Right lung (tissue), 2 donors: ENCODE measurements at regions not wholly inside any gene's neighbourhood (a gene's known extent, or its start where the extent isn't known, plus 50 kb on each side); places are given as distances from the start of the nearest gene placed in this dataset.
"Not testable (repeated sequence)": the region's sequence is repeated elsewhere in the genome, so short reads cannot be mapped to it uniquely, and the experiment has no call there.

Experiments
- DNase-seq, 2 donors: peaks; one replicate each; pipeline ENCODE4 v3.0.0-alpha.2; 2013

DNA sequence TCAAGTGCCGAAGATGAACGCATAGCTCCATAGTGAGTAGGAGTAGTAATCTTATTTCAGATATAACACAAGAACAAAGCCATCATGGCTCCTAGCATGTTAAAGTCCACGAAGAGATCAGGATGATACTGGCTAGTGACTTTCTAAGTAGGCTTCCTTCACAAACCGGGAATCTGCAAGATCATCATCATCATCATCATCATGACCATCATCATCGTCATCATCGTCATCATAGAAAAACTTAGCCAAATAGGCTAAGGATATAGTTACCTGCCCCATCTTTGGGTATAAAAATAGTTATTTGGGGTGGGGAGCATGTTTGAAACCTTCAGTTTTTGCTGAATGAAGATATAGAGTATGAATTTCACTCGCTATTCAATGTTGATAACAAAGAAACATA, 57.9 kb downstream of the PYDC2 start:
- DNase-seq = no peak

DNA sequence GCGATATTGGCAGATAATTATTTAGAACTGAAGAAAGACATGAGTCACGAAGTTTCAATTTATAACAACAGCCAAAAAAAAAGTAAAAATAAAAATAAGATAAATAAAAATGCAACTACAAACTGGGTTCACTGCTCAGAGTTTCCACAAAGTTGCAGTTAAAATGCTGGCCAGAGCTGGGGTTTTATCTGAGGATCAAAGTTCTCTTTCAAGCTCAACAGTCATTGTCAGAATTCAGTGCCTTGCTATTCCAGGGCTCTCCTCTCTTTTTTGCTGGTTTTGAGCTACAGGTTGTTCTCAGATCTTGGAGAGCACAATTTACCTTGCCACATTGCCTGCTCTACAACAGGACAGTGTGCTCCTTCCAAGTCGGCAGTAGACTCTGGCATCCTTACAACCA, 60.1 kb downstream of the PYDC2 start:
- no peak for DNase-seq

DNA sequence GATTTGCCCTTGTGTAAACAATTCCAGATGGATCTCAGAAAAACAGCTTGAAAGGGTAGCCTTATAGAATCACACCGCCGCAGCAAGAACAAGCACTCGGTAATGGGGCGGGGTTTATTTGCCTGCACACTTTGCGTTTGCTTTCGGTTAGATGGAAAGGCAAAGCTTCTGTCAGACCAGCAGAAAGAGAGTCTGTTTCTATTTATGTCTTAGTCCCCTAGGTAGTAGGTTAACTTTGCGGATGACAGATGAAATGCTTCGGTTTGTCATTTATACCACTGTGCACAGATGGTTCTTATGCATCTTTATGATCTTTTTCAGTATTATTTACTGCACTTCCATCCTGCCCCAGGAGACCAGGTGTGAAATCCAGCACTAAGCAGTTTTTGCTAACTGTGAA, 62.2 kb downstream of the PYDC2 start:
- no peak for DNase-seq

DNA sequence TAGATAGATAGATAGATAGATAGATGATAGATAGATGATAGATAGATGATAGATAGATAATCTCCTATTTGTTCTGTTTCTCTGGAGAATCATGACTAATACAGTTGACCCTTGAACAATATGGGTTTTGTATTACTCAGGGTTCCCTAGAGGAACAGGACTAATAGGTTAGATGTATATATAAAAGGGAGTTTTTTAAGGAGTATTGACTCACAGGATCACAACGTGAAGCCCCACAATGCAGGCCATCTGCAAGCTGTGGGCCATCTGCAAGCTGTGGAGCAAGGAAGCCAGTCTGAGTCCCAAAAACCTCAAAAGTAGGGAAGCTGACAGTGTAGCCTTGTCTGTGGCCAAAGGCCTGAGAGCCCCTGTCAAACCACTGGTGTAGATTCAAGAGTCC, 67.6 kb downstream of the PYDC2 start:
- no peak for DNase-seq

DNA sequence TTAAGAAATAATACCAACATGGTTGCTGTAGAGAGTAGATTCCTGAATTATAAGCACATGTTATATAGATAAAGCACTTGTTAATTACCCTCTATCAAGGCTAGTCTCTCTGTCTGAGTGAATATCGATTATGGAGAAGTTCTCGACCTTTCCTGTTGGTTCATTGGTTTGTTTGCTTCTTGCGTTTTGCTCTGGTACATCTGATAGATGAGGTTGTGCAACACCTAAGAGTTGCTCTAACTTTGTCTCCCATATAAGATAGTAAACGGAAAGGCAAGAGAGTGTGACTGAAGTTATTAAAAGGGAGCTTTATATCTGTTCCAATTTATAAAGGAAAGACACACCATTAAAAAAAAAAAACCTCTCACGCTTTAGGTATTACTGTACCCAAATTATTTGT, 69.0 kb downstream of the PYDC2 start:
- no peak for DNase-seq

DNA sequence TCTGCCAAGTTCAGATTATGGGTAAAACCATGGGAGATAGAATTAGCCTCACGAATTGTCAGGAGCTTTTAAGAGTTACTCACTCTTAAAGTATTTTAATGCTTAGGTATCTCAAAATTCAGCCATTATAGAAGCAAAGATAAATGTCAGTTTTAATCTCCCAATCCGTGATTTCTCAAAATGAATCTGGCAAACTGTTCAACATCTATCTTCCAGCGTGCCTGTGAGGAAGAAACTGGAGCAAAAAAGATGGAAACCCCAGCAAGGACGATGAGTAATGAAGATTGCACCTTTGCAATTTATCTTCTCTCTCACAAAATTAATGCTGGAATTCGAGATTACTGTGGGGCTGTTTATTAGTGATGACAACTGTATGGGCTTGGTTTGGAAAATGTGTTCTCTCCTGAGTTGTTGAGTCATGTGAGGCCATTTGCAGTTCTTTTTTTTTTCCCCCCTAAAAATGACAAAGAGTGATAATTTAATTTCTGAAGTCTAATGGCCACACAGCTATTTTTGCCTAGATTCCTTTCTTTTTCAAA, 70.5 kb downstream of the PYDC2 start:
- no peak for DNase-seq

DNA sequence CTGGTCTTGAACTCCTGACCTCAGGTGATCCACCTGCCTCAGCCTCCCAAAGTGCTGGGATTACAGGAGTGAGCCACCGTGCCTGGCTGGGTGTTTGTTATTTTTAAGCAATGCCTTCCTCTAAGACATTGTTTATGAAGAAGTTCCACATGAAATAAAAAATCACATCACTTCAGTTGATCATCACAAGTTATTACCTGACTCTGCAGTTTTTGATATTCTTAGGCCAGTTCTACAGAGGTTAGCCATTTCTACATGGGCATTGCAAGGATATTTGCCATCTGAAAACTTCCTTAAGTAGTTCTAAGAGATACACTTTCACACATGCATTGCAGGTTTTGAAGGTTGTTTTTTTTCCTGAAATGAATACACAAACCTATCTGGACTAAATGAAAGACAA, 82.1 kb downstream of the PYDC2 start:
- DNase-seq = no peak

DNA sequence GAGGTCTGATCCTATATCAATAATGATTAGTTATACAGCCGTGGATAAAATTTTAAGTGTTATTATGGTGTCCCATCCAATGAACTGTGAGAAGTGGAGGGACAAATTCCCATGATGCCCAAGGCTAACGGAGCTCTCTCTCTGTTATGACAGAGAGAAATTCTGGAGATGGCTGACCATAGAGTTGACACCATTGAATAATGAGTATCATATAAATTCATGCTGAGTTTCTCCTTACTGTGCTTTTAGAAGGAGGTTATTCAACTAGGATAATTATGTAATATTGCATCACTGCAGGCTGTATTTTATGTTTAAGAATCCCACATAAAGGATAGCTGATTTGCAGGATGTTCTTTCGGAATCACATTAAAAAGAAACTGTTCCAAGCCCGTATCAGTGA, 82.9 kb downstream of the PYDC2 start:
- no peak for DNase-seq

DNA sequence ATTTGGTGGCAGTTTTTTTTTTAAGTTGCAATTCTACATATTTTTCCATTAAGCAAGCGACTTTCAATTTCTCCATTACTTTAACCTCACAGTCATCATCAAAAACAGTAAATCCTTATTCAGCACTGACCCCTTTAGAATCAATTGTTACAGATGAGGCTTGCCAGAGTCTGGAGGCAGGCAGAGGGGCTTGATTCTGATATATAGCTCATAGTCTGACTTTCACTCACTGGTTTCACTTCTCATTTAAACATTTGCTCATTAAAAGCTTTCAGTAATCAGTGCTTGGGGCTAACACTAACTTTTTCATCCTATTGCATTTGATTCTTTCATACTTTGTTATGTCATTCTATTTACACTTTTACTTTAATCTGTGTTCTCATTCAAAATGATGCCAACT, 88.4 kb downstream of the PYDC2 start:
- DNase-seq = no peak

DNA sequence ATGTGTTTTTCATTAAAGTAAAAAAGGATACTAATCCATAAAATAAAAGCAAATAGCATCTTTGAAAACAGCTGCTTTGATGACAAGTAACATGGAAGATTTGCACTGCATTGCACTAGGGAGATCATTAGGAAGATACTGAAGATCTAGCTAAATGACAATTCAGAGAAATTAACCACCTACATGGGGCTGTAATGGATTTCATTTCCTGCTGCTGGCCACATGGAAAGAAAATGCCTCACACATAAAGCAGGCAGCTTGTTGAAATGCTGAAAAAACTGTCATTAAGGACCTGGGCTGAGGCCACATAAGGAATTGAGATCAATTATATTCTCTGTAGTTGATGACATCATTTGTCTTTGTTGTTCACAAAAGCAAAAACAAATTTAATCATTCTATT, 94.1 kb downstream of the PYDC2 start:
- no peak for DNase-seq

DNA sequence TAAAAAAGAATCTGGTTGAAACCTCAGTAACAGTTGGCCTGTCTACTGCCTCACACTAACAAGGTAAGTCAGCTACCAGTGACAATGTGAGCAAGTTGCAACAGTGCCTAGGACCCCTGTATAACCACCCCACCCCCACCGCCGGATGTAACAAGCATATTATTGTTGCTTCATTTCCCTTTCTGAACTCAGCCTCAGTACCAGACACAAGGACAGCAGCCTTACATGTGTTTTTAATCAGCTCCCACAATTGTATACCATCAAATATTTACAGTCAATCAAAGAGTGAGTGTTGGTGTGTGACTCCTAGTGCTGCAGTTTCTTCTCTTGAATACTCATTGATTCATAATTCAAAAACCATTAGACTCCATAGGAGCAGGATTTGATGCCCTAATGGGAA, 96.4 kb downstream of the PYDC2 start:
- no peak for DNase-seq

DNA sequence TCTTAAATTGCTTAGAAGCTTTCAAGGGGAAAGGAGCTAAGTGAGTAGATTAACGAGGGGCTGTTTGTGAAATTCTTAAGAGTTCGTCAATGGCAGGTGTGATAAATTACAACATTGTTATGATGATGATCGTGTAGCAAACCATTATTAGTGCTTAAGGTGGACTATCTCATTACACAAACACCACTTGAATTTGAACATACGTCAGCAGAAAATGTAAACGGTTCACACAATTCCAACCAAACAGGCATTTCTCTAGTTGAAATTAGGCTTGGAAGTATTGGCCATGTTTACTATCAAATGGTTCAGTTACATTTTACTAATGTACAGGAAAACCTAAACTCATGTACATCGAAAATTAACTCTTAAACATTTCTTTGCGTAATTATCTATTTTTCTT, 102.8 kb downstream of the PYDC2 start:
- no peak for DNase-seq

DNA sequence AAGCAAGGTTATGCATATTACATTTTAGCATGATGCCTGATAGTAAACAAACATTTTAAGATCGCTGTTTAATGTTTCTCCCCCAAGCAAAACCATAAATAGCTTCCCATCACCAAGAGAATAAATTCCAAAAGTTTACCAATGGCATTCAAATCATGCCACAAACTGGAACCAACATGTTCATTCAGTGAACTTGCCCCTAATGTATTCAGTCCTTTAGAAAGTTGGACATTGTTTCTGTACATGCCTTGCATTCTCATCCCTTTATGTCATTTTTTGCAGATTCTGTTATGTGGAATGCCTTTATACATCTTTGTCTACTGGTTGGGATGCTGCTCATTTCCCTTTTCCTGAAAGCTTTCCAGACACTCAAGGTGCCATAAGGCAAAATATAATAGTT, 105.5 kb downstream of the PYDC2 start:
- no peak for DNase-seq

DNA sequence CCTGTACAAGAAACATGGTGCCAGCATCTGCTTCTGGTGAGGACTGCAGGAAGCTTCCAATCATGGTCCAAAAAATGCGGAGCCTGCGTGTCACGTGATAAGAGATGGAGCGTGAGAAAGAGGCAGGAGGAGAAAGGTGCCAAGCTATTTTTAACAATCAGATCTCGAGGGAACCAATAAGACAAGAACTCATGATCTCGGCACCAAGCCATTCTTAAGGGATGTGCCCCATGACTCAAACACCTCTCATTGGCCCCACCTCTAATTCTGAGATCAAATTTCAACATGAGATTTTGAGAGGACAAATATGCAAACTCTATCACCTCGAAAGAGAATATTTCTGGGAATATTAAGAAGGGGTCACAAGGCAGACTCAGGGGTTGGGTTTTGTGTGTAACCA, 107.2 kb downstream of the PYDC2 start:
- no peak for DNase-seq

DNA sequence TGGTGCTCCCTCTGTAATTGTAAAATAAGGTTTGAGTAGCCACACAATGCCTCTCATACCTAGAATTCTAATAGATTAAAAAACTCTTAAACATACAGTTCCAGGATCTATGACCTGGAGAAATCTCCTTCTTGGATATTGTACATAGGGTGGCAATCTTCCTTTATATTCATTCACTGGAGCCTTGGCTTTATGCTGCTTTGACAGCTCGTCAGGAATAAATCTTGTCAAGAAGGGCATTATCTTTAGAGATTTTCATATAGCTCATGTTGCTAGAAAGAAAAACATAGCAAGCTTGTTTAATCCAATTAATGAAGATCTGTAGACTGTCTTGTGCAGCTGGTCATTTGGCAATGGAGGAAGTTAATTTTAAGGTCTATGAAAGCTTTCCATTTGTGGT, 131.1 kb downstream of the PYDC2 start:
- DNase-seq = peak in 1 of 2 donors; percentile 4

DNA sequence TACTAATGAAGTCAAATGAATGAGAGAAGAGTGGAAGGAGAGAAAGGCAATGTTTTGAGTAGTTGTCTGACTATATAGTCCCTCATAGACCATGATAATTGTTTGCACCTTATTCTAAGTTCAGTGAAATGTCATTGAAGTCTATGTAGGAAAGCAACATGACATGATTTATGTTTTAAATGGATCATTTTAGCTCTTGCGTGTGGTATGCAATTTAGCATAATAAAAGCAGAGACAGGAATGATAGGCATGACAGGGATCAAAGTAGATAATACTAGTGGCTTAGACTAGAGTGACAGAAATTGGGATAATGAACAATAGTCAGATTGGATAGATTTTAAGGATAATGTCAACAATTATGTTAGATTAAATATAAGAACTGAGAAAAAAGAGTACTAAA, 132.5 kb downstream of the PYDC2 start:
- no peak for DNase-seq

DNA sequence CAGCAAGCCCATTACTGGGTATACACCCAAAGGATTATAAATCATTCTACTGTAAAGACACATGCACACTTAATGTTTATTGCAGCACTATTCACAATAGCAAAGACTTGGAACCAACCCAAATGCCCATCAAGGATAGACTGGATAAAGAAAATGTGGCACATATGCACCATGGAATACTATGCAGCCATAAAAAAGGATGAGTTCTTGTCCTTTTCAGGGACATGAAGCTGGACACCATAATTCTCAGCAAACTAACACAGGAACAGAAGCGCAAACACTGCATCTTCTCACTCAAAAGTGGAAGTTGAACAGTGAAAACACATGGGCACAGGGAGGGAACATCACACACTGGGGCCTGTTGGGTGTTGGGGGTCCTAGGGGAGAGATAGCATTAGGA, 154.5 kb downstream of the PYDC2 start:
- DNase-seq = not testable (repeated sequence)

DNA sequence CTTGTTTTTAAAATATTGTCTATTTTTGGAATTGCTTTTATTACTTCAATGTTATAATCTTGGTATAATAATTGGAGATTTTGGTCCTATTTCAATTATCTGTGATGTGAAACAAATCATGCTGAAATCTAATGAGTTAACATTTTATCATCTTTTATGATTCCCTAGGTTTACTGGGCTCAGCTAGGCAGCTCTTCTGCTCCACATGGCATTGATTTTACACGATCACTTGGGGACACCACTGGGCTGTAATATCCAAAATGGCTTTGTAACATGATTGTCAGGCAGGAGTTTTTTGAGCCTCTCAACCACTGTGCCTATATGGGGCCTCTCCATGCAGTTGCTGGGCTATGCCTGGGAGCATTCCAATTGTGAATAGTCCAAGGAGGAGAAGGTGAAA, 163.3 kb downstream of the PYDC2 start:
- no peak for DNase-seq

DNA sequence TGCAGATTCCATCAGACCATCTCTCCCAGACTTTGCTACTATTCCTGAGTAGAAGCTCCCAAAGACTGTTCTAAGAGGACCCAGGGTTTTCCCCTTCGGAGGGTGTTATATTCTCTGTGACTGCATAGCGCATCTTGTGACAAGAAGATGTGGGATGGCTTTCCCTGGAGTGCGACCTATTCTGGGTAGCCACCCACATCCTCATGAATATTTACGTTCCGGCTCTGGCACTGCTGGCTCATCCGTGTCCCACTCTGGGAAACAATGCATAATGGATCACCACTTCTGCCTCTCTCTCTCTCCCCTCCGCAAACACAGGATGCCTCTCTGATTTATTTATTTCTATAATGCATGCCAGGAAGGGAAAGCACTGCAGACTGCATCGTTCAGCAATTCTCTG, 166.1 kb downstream of the PYDC2 start:
- peak in 1 of 2 donors; percentile 20 for DNase-seq

DNA sequence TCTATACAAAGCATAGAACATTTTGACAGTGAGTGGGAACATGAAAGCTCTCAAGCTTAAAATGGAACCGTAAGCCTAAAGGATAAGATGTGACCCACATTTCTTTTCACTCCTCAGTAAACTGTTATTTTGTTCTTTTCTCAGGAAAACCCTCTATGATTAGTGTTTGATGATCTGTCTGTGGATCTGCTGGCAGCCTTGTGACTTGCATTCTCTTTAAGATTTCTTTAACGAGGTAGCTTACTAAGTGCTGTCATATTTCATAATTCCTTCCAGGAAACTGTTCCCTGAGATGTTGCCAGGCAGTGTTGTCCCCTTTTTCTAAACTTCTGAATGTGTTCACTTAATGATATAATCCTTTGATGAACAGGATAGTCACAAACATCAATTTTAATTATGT, 167.6 kb downstream of the PYDC2 start:
- DNase-seq = peak; percentile 69 to 75

DNA sequence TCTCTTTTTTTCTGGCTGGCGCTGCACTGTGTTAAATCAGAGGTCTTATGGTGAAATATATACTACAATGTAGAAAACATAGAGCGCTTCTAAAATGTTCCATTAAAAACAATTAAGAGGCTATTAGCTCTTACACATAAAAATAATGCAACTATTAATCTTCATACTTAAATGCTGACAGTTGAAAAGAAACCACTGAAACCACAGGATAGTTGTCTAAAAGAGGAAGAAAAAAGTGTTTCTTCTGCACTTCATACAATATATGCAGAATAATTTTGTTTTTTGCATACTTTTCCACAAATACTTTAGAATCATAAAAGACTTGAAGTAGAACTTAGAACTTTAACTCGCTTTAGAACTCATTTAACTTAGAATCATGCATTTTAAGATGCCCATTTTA, 170.5 kb downstream of the PYDC2 start:
- no peak for DNase-seq

DNA sequence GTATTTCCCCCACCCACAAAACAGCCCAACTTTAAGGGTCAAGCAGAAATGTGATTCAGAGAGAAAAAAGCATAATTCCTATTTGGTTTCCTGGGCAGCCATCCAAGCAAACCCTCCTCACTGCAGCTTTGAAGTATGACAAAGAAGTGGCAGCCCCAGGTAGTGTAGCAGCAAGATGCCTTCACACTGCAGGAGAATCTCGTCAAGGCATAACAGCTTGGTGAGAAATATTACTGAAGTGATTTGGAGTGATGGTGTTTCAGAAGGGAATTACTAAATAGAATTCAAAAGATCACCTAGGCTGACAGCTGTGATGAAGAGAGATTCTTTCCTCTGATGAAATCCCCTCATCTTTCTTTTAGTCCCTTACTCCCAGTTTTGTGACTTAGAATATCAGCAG, 173.9 kb downstream of the PYDC2 start:
- DNase-seq = no peak

DNA sequence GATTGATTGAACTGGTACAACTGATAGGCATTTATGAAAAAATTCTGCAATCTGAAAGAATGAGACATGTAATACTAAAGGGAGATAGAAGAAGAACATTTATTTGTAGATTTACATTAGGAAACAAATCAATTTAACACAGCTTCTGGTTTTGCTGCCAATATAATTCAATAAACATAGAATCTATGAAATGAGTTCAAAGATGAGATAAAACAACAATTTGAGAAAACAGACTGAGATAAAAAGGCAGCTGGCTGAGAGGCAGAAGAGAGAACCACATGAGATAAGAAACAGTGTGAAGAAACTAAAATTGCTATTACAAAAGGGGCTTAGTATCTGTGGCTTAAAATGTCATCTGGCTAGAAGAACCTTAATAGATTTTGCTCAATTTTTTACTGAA, 176.6 kb downstream of the PYDC2 start:
- DNase-seq = no peak

DNA sequence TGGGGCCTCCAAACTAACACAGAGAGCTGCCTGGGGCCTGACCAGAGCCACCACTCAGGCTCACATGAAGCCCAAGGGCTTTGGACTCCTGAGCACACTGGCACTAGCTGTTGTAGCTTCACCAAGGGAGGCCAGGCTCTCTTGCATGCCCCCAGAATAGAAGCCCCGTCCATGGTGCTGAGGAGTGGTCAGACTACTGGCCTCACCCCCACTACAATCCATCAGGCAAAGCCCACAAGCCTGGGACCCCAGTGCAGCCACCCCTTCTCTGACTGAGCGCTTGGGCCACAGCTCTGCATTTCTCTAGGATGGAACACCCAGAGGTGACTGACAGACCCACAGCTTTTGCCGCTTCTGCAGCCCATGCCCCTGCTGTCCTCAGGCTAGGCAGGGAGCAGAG, 180.8 kb downstream of the PYDC2 start:
- no peak for DNase-seq

DNA sequence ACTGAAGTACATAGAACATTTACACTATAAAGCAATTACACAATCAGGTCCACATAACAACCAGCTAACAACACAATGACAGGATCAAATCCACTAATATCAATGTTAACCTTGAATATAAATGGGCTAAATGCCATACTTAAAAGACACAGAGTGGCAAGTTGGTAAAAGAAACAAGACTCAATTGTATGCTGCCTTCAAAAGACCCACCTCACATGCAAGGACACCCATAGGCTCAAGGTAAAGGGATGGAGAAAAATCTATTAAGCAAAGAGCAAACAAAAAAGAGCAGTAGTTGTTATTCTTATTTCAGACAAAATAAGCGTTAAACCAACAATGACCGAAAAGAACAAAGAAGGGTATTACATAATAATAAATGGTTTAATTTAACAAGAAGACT, 183.3 kb downstream of the PYDC2 start:
- DNase-seq = no peak
